GM19238 (cell line): ENCODE measurements at regions not wholly inside any gene's neighbourhood (a gene's known extent, or its start where the extent isn't known, plus 50 kb on each side); places are given as distances from the start of the nearest gene placed in this dataset.
"Not testable (repeated sequence)": the region's sequence is repeated elsewhere in the genome, so short reads cannot be mapped to it uniquely, and the experiment has no call there.

Source experiments
- DNase-seq: peaks from one replicate; pipeline ENCODE4 v3.0.0; 2011; ENCODE audit warnings: low spot score; ENCODE audit not compliant: insufficient read length

DNA sequence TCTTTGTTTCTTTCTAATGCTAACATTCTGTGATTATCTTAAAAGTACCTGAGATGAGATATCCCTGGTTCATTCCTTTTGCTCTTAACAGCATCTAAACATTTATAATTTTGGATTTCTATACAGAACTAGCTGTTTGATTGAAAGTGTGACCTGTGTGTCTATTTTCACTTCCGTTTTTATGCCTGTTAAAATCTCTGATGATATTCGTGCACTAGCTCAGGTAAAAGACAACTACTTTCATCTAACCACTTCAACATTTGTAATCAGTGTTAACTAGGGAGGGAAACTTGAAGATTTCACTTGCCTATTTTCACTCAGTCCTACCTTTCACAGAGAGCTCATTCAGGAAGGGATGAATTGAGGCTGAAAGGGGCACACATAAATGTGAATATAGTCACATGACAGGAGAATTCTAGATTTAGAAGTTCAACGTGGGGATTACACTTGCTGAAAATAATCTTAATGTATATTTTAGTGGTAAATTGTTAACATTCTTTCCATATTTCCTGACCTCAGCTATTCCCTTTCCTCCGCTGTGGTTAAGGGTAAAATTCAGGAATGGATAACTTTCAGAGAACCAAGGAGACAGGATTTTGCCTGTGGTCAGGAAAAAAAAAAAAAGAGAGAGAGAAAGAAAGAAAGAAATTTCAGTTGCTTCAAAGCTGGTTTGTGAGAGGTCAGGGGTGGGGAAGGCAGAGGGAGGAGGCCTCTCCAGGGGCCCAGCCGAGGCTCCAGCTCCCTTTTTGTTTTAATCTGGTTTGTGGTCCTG lies 159.8 kb upstream of the TSC22D2 start:
- no peak for DNase-seq

DNA sequence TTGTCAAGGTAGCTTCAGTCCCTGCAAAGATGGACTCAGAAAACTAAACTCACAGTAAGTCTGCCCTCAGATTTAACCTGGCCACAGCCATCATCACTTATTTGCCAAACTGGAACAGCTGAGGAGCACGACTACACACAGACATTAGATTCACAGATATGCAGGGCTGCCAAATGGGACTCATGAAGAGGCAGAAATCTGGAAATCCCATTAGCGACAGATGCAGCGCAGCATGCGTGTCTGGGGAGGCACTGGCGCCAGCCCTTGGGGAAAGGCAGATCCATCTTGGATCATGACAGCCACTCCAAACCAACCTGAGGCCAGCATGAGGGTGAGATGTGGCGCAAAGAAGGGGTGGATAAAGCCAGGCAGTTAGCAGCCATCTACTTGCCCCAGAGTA lies 160.7 kb upstream of the TSC22D2 start:
- no peak for DNase-seq

DNA sequence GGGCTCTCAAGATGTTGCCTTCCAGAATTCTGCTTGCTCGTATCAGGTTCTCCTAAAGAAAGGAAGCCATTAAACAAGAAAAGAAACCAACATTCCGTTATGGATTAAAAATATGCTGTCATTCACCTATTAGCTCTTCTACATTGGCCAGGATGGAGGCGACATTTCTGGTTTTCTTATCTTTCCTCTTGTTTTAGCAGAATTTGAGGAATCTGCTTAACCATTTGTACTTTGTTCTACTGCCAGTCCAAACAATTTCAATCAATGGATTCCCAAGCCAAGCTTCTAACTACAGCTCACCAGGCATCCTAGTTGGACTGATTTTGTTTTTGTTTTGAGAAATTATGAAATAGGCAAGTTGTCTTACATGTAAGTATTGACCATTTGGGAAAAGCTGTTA lies 164.6 kb upstream of the TSC22D2 start:
- no peak for DNase-seq

DNA sequence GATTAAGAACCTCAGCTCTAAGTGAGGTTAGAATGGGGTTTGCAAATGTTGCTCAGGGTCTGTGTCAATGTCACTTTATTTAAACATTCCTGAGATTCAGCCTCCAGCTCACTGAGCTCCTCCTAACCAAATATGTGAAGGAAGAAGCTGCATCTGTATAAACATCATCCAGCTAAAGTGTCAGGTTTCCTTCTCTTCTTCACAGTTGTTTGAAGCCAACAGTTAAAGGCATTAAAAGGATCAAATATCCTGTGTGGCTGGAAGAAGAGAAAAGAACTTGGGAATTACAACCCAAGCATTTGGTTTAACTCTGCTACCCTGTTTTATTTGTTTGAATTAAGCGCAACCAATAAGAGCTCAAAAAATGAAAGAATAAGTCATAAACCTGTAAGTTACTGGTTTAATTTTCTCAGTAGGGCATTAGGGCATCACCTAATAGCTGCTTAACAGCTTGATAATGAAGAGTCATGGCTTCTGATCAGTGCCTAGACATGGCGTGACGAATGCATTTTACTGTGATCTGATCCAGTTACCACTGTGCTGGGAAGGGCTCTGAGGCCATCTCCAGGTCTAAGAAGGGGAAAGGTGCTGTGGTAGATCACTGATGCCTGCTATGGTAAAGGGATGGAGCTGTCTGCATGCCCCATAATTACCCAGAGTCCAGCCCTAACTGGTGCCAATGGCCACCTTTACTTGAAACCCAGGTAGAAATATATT lies 165.7 kb upstream of the TSC22D2 start:
- no peak for DNase-seq

DNA sequence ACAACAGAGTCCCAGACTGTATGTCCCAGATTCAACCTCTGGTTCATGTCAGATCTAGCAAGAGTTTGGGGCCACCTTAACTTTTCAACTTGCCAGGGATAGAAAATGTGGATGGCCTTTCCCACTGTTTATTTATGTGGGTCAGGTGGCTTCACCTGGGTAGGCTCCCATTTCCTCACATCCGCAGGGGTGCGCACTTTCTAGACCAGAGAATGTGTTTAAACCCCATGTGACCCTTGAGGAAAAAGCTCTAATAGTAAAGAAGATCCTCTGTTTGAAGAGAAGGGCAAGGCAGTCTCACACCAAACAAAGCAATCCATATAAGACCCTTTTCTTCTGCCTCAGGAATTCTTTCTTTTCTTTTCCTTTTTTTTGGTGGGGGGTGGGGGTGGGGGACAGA lies 167.2 kb upstream of the TSC22D2 start:
- DNase-seq: no peak

DNA sequence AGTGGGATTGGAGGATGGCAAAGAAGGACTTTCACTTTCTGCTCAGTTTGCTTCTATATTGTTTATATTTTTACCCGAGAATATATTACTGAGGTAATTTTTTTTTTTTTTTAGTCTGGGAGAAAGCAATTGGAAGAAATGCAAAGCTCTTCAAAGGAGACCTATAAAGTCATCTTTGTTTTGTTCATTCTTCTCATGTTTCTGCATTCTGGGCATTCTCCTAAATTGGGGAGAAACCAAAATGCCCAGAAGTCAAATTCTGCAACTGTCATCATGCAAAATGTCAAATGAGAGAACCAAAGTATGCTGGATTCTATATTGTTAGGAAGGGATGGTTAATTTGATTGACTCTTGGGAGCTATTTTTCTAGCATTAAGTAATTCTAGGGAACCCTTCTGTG lies 168.3 kb upstream of the TSC22D2 start:
- DNase-seq: no peak

DNA sequence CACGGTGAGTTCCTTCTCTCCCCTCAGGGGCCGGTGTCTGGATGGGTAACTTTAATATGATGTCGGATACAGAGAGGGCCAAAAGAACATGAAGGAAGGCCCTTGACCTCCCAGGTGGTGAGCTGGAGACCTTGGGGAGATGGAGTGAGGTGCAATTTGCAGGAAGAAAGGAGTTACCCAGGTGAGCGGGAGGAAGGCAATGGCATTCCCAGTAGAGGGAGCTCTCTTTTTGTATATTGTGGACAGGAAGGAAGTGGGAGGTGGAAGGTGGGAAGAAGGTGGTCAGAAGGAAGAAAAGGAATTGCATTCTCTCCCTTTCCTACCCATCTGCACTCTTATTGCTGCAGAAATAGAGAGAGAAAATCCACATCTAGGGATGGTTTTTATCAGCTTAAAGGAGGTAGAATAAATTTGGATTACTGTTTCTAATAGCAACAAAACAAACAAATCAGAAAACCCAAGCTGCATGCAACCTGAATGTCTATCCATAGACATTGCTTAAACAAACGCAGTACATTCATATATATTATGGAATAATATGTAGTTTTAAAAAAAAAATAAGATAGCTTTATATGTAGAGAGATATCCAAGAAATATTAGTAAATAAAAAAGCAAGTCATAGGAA lies 169.0 kb upstream of the TSC22D2 start:
- DNase-seq: no peak

DNA sequence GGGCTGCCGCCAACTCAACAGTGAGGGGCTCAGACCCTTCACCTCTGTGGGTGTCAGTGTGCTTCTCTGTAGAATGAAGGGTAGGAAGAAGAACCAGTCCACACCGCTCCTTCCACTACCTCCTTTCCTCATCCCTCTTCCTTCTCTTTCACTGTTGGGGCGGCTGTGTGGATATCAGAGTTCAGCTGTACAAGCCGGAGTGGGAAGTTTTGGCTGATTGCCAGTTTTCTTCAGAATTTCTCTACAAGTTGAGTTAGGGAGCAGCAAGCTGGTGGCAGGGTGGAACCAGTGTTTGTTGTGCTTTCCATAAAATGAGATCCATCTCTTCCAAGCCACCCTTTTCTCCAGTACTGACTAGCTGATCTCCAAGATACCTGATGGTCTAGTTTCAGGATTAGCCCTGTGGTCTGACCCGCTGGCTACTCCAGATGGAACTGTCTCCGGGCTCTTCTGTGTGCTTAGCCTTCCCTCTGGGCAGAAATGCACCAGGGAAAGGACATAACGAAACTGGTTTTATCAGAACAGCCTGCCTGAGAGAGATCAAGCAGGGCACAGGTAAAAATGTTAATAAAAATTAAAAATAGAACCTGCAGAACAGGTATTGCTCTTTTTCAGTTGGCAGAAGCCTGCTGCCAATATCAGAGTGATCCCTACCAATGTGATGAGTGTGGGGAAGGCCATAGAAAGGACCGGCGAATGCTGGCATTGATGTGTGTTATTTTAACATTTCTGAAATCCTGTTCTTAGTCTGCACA lies 169.9 kb upstream of the TSC22D2 start:
- DNase-seq: no peak

DNA sequence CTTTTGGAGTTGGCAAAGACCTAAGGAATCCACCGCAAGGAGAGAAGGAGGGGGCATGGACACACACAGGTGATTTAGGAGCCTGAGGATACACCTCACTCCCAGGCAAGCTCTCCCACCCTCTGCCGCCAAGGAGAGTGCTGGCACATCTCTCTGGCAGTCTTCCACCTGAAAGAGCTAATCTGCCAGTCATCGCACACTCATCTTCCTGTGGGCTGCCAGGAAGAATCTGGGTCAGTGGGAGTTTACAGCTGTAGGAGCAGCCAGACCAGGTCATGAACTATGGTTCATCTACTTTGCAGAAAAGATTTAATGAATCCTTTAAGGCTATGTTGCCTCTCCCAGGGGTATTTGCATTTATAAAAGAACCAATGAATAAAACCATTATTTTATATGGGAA lies 170.6 kb upstream of the TSC22D2 start:
- DNase-seq: no peak

DNA sequence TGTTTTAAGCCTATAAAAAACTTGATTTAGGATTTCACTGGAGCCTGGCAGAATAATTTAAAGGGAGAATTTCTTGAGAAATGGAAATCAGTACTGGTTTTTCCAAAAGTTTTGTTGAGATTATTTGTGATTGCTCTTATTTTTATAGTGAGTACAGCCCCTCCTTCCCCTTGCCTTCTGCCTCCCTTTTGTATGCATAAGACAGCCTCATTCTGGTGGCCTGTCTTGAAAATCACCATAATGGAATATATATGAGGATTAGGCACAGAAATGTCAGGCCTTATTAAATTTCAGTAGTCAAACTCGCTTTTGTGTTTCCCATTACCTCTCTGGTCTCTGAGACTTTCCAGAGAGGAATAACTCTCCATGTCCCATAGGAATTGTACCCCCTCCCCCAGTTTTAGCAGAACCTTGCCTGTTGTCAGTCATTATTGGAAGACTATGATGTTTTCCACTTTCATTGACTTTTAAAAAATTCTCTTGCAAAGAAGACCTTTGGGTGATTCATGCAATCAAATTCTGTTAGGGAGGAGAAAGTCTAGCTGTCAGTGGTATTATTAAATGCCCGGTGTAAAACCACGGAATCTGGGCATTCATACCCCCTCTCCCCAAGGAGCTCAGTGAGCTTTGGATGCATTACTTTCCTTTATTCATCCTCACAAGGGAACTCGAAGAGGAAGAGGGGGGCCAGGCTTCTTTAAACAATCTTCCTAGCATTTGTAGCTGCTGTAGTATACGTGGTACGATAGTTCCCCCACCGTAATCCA lies 171.6 kb upstream of the TSC22D2 start:
- DNase-seq: no peak

DNA sequence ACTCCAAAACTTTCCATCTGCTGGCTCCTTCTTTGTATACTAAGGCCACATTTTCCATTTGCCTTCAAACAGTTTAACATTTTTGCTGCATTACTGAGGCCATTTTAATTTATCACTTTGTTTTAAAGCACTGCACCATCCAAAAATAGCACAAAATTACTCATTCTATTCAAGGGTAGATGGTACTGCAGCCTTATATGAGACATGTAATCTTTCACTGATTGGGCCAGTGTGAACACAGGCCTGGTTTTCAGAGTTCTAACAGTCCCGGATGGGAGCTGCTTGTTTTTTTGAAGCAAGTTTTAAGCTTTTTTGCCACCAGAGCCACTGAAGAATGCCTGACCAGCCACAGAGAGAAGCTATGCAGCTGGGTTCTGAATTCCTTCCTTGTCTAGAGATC lies 172.3 kb upstream of the TSC22D2 start:
- DNase-seq: no peak

DNA sequence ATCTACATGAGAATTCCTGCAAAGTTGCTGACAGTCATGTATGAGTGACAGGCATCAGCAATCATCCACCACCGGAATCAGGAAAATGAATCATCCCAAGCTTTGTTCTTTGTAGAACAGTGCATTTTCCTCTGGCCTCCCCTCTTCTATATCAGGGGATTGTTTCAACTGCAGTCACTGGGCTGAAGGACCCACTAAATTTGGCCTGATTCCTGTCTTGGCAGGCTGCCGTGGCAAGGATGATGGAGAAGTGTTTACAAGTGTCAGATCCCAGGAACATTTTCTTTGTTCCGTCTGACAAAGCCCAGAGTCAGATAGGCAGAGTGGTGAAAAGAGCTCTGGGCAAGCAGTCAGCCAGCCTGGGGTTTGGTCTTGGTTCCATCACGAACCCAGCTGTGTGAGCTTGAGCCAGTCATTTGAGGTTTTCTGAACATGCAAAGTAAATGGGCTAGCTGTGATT lies 175.1 kb upstream of the TSC22D2 start:
- no peak for DNase-seq

DNA sequence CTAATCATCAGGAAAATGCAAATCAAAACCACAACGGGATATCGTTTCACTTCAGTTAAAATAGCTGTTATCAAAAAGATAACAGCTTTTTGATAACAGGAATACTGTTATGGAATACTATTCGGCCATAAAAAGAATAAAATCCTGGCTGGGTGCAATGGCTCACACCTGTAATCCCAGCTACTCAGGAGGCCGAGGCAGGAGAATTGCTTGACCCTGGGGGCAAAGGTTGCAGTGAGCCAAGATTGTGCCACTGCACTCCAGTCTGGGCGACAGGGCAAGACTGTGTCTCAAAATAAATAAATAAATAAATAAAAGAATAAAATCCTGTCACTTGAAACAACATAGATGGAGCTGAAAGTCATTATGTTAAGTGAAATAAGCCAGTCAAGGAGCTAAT lies 178.1 kb upstream of the TSC22D2 start:
- no peak for DNase-seq

DNA sequence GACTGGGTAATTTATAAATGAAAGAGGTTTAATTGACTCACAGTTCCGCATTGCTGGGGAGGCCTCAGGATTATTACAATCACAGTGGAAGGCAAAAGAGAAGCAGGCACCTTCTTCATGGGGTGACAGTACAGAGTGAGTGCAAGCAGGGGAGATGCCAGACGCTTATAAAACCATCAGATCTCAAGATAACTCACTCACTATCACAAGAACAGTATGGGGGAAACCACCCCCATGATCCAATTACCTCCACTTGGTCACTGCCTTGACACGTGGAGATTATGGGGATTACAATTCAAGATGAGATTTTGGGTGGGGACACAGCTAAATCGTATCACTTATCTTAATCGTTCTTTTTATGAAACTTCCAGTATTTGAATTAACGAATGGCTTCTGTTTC lies 179.5 kb upstream of the TSC22D2 start:
- DNase-seq: not testable (repeated sequence)

DNA sequence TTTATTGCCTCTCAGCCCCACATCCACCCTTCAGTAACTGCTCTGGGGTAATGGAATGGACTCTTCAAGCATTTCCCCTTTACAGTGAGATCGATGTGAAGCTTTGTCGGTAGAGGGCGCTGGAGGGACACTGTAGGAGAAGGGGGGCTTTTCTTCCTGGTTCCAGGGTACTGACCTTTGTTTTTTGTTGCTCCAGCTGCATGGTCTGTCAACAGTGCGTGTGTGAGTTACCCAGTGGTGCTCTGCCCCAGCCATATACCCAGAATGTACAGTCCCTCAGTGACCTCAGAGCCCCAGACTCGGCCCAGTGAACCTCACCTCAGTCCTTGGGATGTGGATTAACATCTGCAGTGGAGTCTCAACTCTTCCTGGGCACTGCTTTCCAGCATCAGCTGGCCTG lies 180.3 kb upstream of the TSC22D2 start:
- DNase-seq: no peak

DNA sequence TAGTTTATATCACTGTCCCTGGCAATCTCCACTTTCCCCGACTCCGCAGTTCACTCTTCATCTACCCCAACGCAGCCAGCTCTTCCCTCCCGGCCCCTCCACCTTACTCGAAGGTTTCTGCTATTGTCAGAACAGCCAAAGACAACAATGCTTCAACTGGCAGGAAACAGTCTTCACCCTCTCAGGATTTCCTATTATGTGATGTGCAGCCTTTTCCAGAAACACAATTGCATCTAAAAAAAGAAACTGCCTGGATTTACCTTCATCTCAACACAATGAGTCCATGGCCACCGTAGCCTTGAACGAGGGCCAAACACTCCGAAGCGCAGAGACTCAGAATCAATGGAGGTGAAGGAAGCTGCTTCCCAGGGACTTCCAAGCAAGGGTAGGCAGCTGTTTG lies 182.1 kb upstream of the TSC22D2 start:
- no peak for DNase-seq

DNA sequence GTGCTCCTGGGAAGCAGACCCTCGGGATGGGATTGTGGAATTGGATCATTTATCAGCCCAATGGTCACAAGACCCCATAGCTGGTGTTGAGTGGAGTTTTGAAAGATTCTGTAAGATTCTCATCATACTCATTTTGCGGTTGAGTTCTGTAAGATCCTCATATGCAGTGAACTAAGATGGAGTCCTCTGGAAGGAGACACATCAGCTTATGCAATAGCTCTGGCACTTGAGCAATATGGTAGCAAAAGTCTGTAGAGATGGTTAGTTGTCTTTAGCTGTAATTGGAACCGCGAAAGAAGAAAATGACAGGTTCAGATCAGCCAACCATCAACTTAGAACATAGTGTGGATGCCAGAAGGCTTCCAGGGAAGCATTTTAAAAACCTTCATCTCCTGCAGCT lies 184.5 kb upstream of the TSC22D2 start:
- DNase-seq: no peak

DNA sequence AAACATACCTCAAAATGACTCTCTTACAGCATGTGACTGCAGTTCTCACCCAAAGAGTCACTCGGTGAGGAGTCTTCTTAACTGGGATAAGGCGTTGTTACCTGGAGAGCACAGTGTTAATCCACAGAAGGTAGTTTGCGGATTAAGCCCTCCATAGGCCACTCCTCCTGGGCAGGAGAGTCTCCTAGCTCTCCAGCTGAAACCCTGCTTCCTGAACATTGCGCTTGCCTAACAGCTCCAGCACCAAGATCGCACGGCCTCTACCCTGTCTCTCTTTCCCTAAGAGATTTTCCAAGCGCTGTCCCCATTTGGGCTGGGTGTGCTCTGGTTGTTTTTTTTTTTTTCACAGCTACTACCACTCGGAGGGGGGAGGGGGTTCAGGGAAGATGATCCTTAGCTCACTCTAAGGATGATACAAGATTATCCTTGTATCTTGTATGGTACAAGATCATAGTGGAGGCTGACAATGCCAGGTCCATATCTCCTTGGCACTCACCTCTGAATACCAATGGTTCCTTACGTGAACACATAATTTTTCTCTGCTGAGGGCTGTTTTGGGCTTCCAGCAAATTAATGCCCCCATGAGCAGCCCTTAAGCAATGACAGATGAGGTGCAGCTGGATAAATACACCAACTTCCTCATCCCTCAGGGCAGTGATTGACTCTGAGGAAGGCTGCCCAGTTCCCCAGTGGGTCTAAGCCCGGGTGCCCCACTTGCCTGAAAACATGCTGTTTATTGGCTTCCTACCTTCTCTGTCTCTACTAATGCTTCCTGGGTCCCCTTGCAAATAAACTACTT lies 185.2 kb upstream of the TSC22D2 start:
- no peak for DNase-seq

DNA sequence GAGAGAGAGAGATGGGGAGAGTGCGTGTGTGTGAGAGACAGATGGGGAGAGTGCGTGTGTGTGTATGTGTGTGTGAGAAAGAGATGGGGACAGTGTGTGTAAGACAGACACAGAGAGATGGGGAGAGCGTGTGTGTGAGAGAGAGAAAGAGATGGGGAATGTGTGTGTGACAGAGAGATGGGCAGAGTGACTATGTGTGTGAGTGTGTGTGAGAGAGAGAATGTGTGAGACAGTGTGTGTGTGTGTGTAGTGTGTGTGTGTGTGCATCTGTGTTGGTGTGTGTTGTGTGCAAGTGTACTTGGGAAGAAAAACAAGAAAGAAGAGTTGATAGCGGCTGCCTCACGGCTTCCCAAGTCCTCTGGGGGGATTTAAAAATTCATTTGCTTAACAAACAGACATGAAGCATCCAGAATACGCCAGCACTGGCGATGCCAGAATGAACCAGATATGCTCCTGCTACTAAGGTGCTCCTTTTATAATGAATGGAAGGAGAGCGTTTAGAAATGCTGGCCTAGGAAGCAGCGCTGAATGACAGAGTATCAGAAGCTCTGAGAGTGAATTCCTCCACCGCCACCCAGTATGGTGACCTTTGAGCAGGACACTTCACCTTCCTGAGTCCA lies 186.1 kb upstream of the TSC22D2 start:
- DNase-seq: no peak

DNA sequence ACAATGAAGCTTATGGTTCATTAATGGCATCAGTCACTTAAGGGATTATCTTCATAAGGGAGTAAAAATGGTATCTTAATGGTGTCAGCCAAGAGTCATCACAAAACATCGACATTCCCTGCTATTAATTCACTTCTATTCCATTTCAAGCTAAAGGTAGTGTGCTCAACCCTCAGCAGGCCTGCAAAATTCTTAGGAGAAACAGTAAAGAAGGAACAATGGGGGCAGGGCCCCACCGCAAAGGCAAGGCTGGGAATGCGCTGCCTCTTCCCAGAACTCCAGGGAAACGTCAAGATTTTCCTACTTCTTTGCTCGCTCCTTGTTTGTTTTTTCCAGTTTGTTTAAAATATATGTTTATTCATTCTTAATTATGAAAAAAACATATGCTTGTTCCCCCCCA lies 187.3 kb upstream of the TSC22D2 start:
- no peak for DNase-seq
